Activated B cell treated with CpG ODN at 0.5 μM for 24 hours (primary cell): ENCODE measurements at regions not wholly inside any gene's neighbourhood (a gene's known extent, or its start where the extent isn't known, plus 50 kb on each side); places are given as distances from the start of the nearest gene placed in this dataset.

Experiments used
- ATAC-seq: fragments of 200-7000 bp; cut with Tn5 transposase; one replicate; pipeline ENCODE4 v1.10.0; 2021; ENCODE audit warnings: low read depth, mild to moderate bottlenecking, moderate library complexity
- CTCF ChIA-PET: fragments of 350-600 bp; sonication (Branson Sonifier 250); formaldehyde crosslinking; loops from one replicate; lab custom pipeline; 2021; ENCODE audit warnings: antibody characterized with exemption; lab: Charles Lee
- POLR2A ChIA-PET: fragments of 350-600 bp; sonication (Branson Sonifier 250); formaldehyde crosslinking; loops from one replicate; lab custom pipeline; 2021; ENCODE audit warnings: antibody characterized with exemption; lab: Charles Lee
- DNase-seq: peaks from one replicate; pipeline ENCODE4 v3.0.0; 2022
- H3K27ac Mint-ChIP-seq: one replicate; pipeline ENCODE4 v1.8.0; 2020; ENCODE audit warnings: mixed read lengths
- H3K27me3 Mint-ChIP-seq: one replicate; pipeline ENCODE4 v1.8.0; 2021; ENCODE audit warnings: mixed read lengths
- H3K36me3 Mint-ChIP-seq: one replicate; pipeline ENCODE4 v1.8.0; 2021; ENCODE audit warnings: low read depth, mixed read lengths
- H3K4me1 Mint-ChIP-seq: one replicate; pipeline ENCODE4 v1.8.0; 2021; ENCODE audit warnings: mixed read lengths
- H3K4me3 Mint-ChIP-seq: one replicate; pipeline ENCODE4 v1.8.0; 2020; ENCODE audit warnings: mild to moderate bottlenecking, mixed read lengths
- H3K9me3 Mint-ChIP-seq: one replicate; pipeline ENCODE4 v1.8.0; 2020; ENCODE audit warnings: mixed read lengths
- CTCF ChIP-seq: fragments of 200-600 bp; IDR thresholded peaks from one replicate; pipeline ENCODE4 v1.8.0; 2022; ENCODE audit warnings: antibody characterized with exemption, mild to moderate bottlenecking
- intact Hi-C: fragments of 100-400 bp; cut with micrococcal nuclease; formaldehyde crosslinking; loops from one replicate; pipeline ENCODE4 v1.15.1; 2024

GRCh38 chr20:19830211-19830785, 72.2 kb downstream of the RIN2 start:
- ATAC-seq = no peak
- intact Hi-C loops = no loop called here
- DNase-seq = no peak
- POLR2A ChIA-PET = interaction anchor here (1.0 kb wide), 1 partner anchor 124 kb away, joined by 3 read pairs; no protein-coding TSS in a partner anchor
- Mint-ChIP-seq H3K36me3 (no peaks in the 10 kb centered on the region), H3K27me3 (no peaks in the 10 kb centered on the region), H3K9me3 (no peaks in the 10 kb centered on the region), H3K4me1 (peaks cover 42% of the 10 kb centered on the region), H3K27ac (no peak overlapping the region), H3K4me3 (no peak overlapping the region)
- CTCF ChIA-PET = interaction anchor here (3.0 kb wide), 1 partner anchor 45 kb away, joined by 36 read pairs; no protein-coding TSS in a partner anchor
- no peak for TF ChIP-seq CTCF

GRCh38 chr20:19832875-19833274, 74.8 kb downstream of the RIN2 start:
- no peaks in the 10 kb centered on the region for H3K36me3 Mint-ChIP-seq
- ATAC-seq = no peak
- POLR2A ChIA-PET = no interaction called here

GRCh38 chr20:19833395-19833794, 75.3 kb downstream of the RIN2 start:
- no peak overlapping the region for H3K4me3 Mint-ChIP-seq
- ATAC-seq = no peak
- CTCF ChIA-PET = no interaction called here

More at GRCh38 chr20:19832875-19833274, 74.8 kb downstream of the RIN2 start:
- intact Hi-C loops = no loop called here
- CTCF ChIA-PET = no interaction called here
- no peaks in the 10 kb centered on the region for H3K9me3 Mint-ChIP-seq
- no peak for TF ChIP-seq CTCF
- H3K4me1 Mint-ChIP-seq = peaks cover 32% of the 10 kb centered on the region
- DNase-seq = no peak
- no peak overlapping the region for H3K4me3 Mint-ChIP-seq
- peaks cover 5% of the 10 kb centered on the region for H3K27me3 Mint-ChIP-seq
- H3K27ac Mint-ChIP-seq = no peak overlapping the region

GRCh38 chr20:19834287-19834686, 76.2 kb downstream of the RIN2 start:
- CTCF ChIA-PET = no interaction called here
- no peaks in the 10 kb centered on the region for H3K9me3 Mint-ChIP-seq
- ATAC-seq = no peak
- TF ChIP-seq CTCF = no peak
- intact Hi-C loops = no loop called here
- H3K4me3 Mint-ChIP-seq = no peak overlapping the region
- no peak overlapping the region for H3K27ac Mint-ChIP-seq
- POLR2A ChIA-PET = no interaction called here
- H3K36me3 Mint-ChIP-seq = no peaks in the 10 kb centered on the region
- DNase-seq = no peak
- H3K4me1 Mint-ChIP-seq = peaks cover 18% of the 10 kb centered on the region
- H3K27me3 Mint-ChIP-seq = peaks cover 9% of the 10 kb centered on the region

More at GRCh38 chr20:19833395-19833794, 75.3 kb downstream of the RIN2 start:
- intact Hi-C loops = no loop called here
- H3K9me3 Mint-ChIP-seq = no peaks in the 10 kb centered on the region
- H3K36me3 Mint-ChIP-seq = no peaks in the 10 kb centered on the region
- peaks cover 5% of the 10 kb centered on the region for H3K27me3 Mint-ChIP-seq
- H3K4me1 Mint-ChIP-seq = peaks cover 27% of the 10 kb centered on the region
- DNase-seq = no peak
- POLR2A ChIA-PET = no interaction called here
- no peak for TF ChIP-seq CTCF
- H3K27ac Mint-ChIP-seq = no peak overlapping the region

- Mint-ChIP-seq H3K36me3 (no peaks in the 10 kb centered on the region), H3K27ac (no peak overlapping the region), H3K9me3 (no peaks in the 10 kb centered on the region), H3K4me1 (peaks cover 13% of the 10 kb centered on the region), H3K4me3 (no peak overlapping the region), H3K27me3 (peaks cover 12% of the 10 kb centered on the region)
- DNase-seq (no peak), ATAC-seq (no peak)
- CTCF ChIA-PET = no interaction called here
- TF ChIP-seq CTCF = no peak
- intact Hi-C loops = no loop called here
- POLR2A ChIA-PET = no interaction called here
Observed at GRCh38 chr20:19834783-19835182, 76.7 kb downstream of the RIN2 start.
